ENCODE measurements at regions not wholly inside any gene's neighbourhood (a gene's known extent, or its start where the extent isn't known, plus 50 kb on each side); places are given as distances from the start of the nearest gene placed in this dataset.

DNA sequence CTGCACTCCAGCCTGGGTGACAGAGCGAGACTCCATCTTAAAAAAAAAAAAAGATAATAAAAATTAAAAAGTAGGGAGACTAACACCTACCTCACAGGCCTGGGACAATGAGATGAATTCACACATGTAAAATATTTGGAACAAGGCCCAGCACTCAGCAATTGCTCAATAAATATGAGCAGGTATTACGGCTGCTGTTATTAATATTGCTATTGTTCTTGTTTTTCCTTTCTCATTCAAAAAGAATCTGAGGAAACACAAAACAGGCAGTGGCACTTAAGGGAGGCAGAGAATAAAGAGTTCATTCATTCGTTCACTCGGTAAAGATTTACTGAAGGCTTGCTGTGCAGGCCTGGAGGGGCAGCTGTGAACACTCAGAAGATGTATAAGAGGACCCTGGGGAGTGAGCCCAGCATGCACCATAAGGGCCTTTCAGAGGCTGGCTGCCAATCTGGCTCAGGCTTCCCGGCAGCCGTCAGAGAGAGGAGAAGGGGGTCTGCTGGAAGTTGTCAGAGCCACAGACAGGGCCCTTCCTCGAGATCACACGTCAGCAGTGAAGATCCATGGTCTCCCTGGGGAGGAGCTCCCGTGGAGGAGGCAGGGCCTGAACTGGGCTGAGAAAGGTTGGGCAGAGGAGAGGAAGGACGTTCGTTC, 51.6 kb upstream of the TCF20 start:
- H3K27ac ChIP-seq: no peak overlapping the region
- H3K9me3 ChIP-seq: no peaks in the 10 kb centered on the region
- no peaks in the 10 kb centered on the region for H3K36me3 ChIP-seq
- intact Hi-C loops (cut with DNase I): loop anchor here (1.0 kb wide), 1 partner anchor 43 kb away; no protein-coding TSS in a partner anchor
- TF ChIP-seq, protein P1, sequence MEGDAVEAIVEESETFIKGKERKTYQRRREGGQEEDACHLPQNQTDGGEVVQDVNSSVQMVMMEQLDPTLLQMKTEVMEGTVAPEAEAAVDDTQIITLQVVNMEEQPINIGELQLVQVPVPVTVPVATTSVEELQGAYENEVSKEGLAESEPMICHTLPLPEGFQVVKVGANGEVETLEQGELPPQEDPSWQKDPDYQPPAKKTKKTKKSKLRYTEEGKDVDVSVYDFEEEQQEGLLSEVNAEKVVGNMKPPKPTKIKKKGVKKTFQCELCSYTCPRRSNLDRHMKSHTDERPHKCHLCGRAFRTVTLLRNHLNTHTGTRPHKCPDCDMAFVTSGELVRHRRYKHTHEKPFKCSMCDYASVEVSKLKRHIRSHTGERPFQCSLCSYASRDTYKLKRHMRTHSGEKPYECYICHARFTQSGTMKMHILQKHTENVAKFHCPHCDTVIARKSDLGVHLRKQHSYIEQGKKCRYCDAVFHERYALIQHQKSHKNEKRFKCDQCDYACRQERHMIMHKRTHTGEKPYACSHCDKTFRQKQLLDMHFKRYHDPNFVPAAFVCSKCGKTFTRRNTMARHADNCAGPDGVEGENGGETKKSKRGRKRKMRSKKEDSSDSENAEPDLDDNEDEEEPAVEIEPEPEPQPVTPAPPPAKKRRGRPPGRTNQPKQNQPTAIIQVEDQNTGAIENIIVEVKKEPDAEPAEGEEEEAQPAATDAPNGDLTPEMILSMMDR (IDR thresholded peaks at IDR 0.05): no peak
- TF ChIP-seq POLR2A (IDR thresholded peaks at IDR 0.05) (no peak), POLR2AphosphoS5 (IDR thresholded peaks at IDR 0.05; ENCODE audit: insufficient read depth in 1 of 2, low read depth in 1 of 2) (no peak)
- DNase-seq (ENCODE audit: extremely low spot score in 2 of 2): no peak
- no peaks in the 10 kb centered on the region for H3K27me3 ChIP-seq
- H3K4me1 ChIP-seq: peaks cover 24% of the 10 kb centered on the region
- H3K4me3 ChIP-seq: no peak overlapping the region

DNA sequence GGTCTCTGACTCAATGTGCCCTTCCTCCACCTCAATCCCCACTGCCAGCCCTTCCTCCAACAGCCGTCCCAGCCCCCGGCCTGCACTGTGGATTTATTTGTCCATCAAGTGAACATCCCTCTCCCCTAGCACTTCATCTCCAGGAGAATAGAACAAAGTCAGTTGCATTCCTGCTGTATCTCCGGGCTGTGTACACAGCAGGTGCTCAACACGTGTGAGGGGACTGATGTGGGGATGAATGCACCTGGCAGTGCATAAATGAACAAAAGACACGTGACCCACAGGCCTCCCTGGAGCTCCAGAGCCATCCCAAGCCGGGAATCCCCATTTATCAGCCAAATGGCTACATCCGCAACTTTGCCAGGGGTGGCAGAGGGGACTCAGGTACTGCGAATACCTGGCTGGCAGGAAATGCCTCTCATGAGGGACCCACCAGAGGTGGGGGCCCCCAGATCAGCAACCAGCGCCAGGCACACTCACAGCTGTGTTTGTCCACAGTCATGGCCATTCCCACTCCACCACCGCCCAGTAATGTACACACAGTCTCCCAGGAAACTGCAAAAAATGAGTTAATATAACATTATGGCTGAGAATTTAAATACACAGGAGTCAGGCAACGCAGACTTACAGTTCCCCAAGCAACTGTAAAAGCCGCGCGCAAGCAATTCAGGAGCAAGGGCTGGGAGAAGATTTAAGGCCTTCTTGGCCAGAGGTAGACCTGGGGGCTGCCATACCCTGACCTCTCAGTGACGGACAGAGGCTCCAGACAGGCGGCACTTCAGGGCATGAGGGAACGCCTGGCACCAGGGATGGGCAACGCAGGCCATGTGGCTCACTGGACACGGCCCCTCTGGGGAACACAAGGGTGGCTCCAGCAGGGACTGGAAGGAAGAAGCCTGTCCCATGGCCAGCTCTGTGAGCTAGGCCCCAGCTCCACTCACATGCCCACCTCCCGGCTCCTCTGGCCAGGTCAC, 50.3 kb upstream of the TCF20 start:
- H3K4me3 ChIP-seq: no peak overlapping the region
- intact Hi-C loops (cut with DNase I): loop anchor here (1.0 kb wide), 1 partner anchor 41 kb away; no protein-coding TSS in a partner anchor
- H3K4me1 ChIP-seq: peaks cover 30% of the 10 kb centered on the region
- no peak overlapping the region for H3K27ac ChIP-seq
- no peaks in the 10 kb centered on the region for H3K9me3 ChIP-seq
- DNase-seq (ENCODE audit: extremely low spot score in 2 of 2): no peak
- TF ChIP-seq POLR2AphosphoS5 (IDR thresholded peaks at IDR 0.05; ENCODE audit: insufficient read depth in 1 of 2, low read depth in 1 of 2): no peak
- H3K27me3 ChIP-seq: no peaks in the 10 kb centered on the region
- no peaks in the 10 kb centered on the region for H3K36me3 ChIP-seq
